K562 (cell line): ENCODE measurements at regions not wholly inside any gene's neighbourhood (a gene's known extent, or its start where the extent isn't known, plus 50 kb on each side); places are given as distances from the start of the nearest gene placed in this dataset.

Source experiments
- ATAC-seq: fragments of 200-7000 bp; cut with Tn5 transposase; 3 replicates; pipeline ENCODE4 v1.9.1; 2020; ENCODE audit warnings: moderate library complexity
- BruUV-seq: library from RNA; stranded (reverse); fragments of 400-500 nt; replicated peaks from 2 replicates; lab custom pipeline; 2021; lab: Mats Ljungman, UMichigan
- CTCF ChIA-PET: fragments of 300-600 bp; formaldehyde crosslinking; extraction: SDS; loops from one replicate; lab custom pipeline; 2021; ENCODE audit warnings: low intra/inter-chr PET ratio; lab: Yijun Ruan, JAX
- POLR2A ChIA-PET: fragments of 300-600, 350-650 bp; sonication (Branson Sonifier 250); formaldehyde crosslinking; extraction: SDS; loops from one replicate; lab custom pipeline; 2021; ENCODE audit warnings: antibody characterized with exemption, inconsistent platforms; lab: Yijun Ruan, JAX
- DNase-seq, 4 experiments: peaks; one replicate each; pipeline versions ENCODE4 v3.0.0 to v3.0.0-alpha.2; 2011 to 2018; ENCODE audit warnings: low spot score in 3 of 4, mixed read lengths in 3 of 4; ENCODE audit errors: extremely low read depth in 1 of 4
- FAIRE-seq: peaks from 2 replicates; lab custom pipeline; 2011; peaks lifted over from hg19 to GRCh38; lab: Jason Lieb, UNC
- H2AFZ ChIP-seq: 2 replicates; pipeline ENCODE4 v1.6.0; 2011; ENCODE audit warnings: low read depth, low read length, control low read depth, inconsistent platforms
- H3K27ac ChIP-seq: fragments of 200-600 bp; 3 replicates; pipeline ENCODE4 v1.8.0; 2011; ENCODE audit warnings: low read depth, mild to moderate bottlenecking, control low read depth, inconsistent platforms, low read length, moderate library complexity, mixed read lengths; ENCODE audit errors: extremely low read depth
- H3K27me3 ChIP-seq, 2 experiments: fragments of 300-600 bp in 1 of 2; 2 replicates in 1 of 2; 3 replicates in 1 of 2; pipeline versions ENCODE4 v1.6.0 to v1.8.0; 2011; ENCODE audit warnings: inconsistent platforms in 2 of 2, low read length in 2 of 2, mild to moderate bottlenecking in 1 of 2, mixed read lengths in 1 of 2, moderate library complexity in 1 of 2; ENCODE audit not compliant: control insufficient read depth in 2 of 2, insufficient read depth in 2 of 2
- H3K36me3 ChIP-seq: fragments of 300-600 bp; 3 replicates; pipeline ENCODE4 v1.8.0; 2011; ENCODE audit warnings: mild to moderate bottlenecking, low read length, inconsistent platforms; ENCODE audit not compliant: control insufficient read depth, insufficient read depth
- H3K4me1 ChIP-seq, 2 experiments: fragments of 200-600 bp in 1 of 2; replicated peaks in 1 of 2; 2 replicates in 1 of 2; 3 replicates in 1 of 2; pipeline versions ENCODE4 v1.5.1 to v1.8.0; 2011; ENCODE audit warnings: inconsistent platforms in 2 of 2, low read length in 2 of 2, mild to moderate bottlenecking in 1 of 2, mixed read lengths in 1 of 2, moderate library complexity in 1 of 2; ENCODE audit not compliant: control insufficient read depth in 2 of 2, insufficient read depth in 2 of 2
- H3K4me2 ChIP-seq: 2 replicates; pipeline ENCODE4 v1.6.1; 2011; ENCODE audit warnings: low read length, control low read depth, inconsistent platforms, mixed read lengths; ENCODE audit not compliant: insufficient read depth
- H3K4me3 ChIP-seq: fragments of 200-600 bp; sonication (generic), shearing (Covaris generic); 2 replicates; pipeline ENCODE4 v1.5.1; 2016; ENCODE audit warnings: control low read depth, inconsistent platforms
- H3K79me2 ChIP-seq: fragments of 200-600 bp; 3 replicates; pipeline ENCODE4 v1.8.0; 2011; ENCODE audit warnings: low read length, inconsistent platforms; ENCODE audit not compliant: control insufficient read depth, insufficient read depth
- H3K9ac ChIP-seq, 2 experiments: 2 replicates each; pipeline versions ENCODE4 v1.6.0 to v1.6.1; 2011; ENCODE audit warnings: low read depth in 2 of 2, low read length in 2 of 2, control low read depth in 1 of 2, inconsistent platforms in 1 of 2, mild to moderate bottlenecking in 1 of 2, mixed read lengths in 1 of 2; ENCODE audit not compliant: insufficient read depth in 1 of 2
- H3K9me1 ChIP-seq: one replicate; pipeline ENCODE4 v1.6.0; 2011; ENCODE audit warnings: inconsistent platforms, mild to moderate bottlenecking, low read length, moderate library complexity; ENCODE audit not compliant: control insufficient read depth, insufficient read depth
- H3K9me3 ChIP-seq: replicated peaks from 2 replicates; pipeline ENCODE4 v1.5.1; 2011; ENCODE audit warnings: low read depth, low read length, inconsistent platforms; ENCODE audit not compliant: control insufficient read depth, insufficient read depth
- H4K20me1 ChIP-seq: replicated peaks from 2 replicates; pipeline ENCODE4 v1.6.1; 2011; ENCODE audit warnings: low read length, inconsistent platforms, mixed read lengths; ENCODE audit not compliant: control insufficient read depth, insufficient read depth
- BRCA1 ChIP-seq, 2 experiments: fragments of 450-650 bp in 1 of 2; sonication (generic) in 1 of 2; formaldehyde crosslinking in 1 of 2; IDR thresholded peaks; 2 replicates each; pipeline versions ENCODE4 v1.5.0 to v1.6.1; 2017 to 2020; ENCODE audit warnings: mild to moderate bottlenecking in 1 of 2, missing genetic modification reagents in 1 of 2
- ESRRB ChIP-seq: fragments of 250-450 bp; sonication (Bioruptor Pico); IDR thresholded peaks from 2 replicates; pipeline ENCODE4 v1.5.0; 2020; ENCODE audit warnings: mild to moderate bottlenecking, moderate library complexity, borderline replicate concordance
- HDGF ChIP-seq: fragments of 450-650 bp; IDR thresholded peaks from 2 replicates; pipeline ENCODE4 v1.6.1; 2016
- HNRNPL ChIP-seq: fragments of 200-400 bp; formaldehyde crosslinking; IDR thresholded peaks from 2 replicates; pipeline ENCODE4 v1.6.1; 2017; ENCODE audit warnings: low read depth, mild to moderate bottlenecking, low read length
- HNRNPLL ChIP-seq: fragments of 200-400 bp; formaldehyde crosslinking; IDR thresholded peaks from 2 replicates; pipeline ENCODE4 v1.6.1; 2017; ENCODE audit warnings: low read length, low read depth, mild to moderate bottlenecking; ENCODE audit not compliant: poor library complexity, severe bottlenecking
- NCOA2 ChIP-seq, 2 experiments: fragments of 450-650 bp; IDR thresholded peaks; 2 replicates each; pipeline ENCODE4 v1.6.1; 2018; ENCODE audit warnings: mild to moderate bottlenecking in 2 of 2, moderate library complexity in 1 of 2; ENCODE audit not compliant: partially characterized antibody in 2 of 2
- PHB2 ChIP-seq: fragments of 450-650 bp; IDR thresholded peaks from 2 replicates; pipeline ENCODE4 v1.6.1; 2017; ENCODE audit warnings: low read depth
- PML ChIP-seq: IDR thresholded peaks from 2 replicates; pipeline ENCODE4 v1.6.1; 2012; ENCODE audit warnings: low read length, inconsistent platforms
- TBL1XR1 ChIP-seq, 2 experiments: IDR thresholded peaks; 2 replicates each; pipeline ENCODE4 v1.6.1; 2012; ENCODE audit warnings: improper control_type of control experiment in 2 of 2, low read length in 2 of 2, mild to moderate bottlenecking in 1 of 2
- in situ Hi-C: fragments of 300-500 bp; cut with MboI; formaldehyde crosslinking; loops from 4 replicates; pipeline ENCODE4 v1.15.0; 2018; ENCODE audit warnings: inconsistent platforms, mixed read lengths
- intact Hi-C: fragments of 100-400 bp; cut with micrococcal nuclease; formaldehyde crosslinking; loops from 2 replicates; pipeline ENCODE4 v1.14.2; 2022
- TF ChIP-seq, protein P1 (sequence below): fragments of 250-450 bp; sonication (Bioruptor Pico); IDR thresholded peaks from 2 replicates; pipeline ENCODE4 v1.4.0; 2020; ENCODE audit warnings: borderline replicate concordance
- TF ChIP-seq, protein P2 (sequence below): IDR thresholded peaks from 3 replicates; pipeline ENCODE4 v1.6.1; 2011; ENCODE audit warnings: borderline replicate concordance, mild to moderate bottlenecking, moderate library complexity; ENCODE audit not compliant: insufficient read length; ENCODE audit errors: extremely low read depth

DNA sequence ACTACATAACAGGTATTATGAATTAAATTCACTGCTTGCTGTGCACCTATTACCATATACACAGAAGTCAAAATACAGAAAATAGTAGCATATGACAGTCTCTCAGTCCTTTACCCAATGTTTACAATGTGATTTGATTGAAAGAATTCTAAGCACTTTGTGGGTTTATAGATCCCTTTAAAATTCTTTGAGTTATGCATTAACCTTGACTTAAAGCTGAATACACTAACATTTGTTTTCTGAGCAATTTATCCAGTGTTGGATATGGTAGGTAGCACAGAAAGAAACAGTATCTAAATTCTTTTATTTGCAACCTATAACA lies 230.8 kb upstream of the DDI1 start:
- intact Hi-C loops (no loop called here), in situ Hi-C loops (no loop called here)
- Histone ChIP-seq H3K4me1 (no peaks in the 10 kb centered on the region), H3K27me3 (no peaks in the 10 kb centered on the region), H2AFZ (no peak overlapping the region), H3K79me2 (no peaks in the 10 kb centered on the region), H3K4me3 (no peak overlapping the region), H3K27ac (no peak overlapping the region), H3K9me3 (no peaks in the 10 kb centered on the region), H3K9me1 (no peaks in the 10 kb centered on the region), H3K36me3 (no peaks in the 10 kb centered on the region), H4K20me1 (no peaks in the 10 kb centered on the region), H3K9ac (no peak overlapping the region), H3K4me2 (no peak overlapping the region)
- no TSS peak for BruUV-seq
- no peak for FAIRE-seq
- DNase-seq = no peak
- POLR2A ChIA-PET = no interaction called here
- no peak for ATAC-seq
- CTCF ChIA-PET = no interaction called here
- TF ChIP-seq, protein P1, sequence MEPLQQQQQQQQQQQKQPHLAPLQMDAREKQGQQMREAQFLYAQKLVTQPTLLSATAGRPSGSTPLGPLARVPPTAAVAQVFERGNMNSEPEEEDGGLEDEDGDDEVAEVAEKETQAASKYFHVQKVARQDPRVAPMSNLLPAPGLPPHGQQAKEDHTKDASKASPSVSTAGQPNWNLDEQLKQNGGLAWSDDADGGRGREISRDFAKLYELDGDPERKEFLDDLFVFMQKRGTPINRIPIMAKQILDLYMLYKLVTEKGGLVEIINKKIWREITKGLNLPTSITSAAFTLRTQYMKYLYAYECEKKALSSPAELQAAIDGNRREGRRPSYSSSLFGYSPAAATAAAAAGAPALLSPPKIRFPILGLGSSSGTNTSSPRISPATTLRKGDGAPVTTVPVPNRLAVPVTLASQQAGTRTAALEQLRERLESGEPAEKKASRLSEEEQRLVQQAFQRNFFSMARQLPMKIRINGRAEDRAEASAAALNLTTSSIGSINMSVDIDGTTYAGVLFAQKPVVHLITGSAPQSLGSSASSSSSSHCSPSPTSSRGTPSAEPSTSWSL (CRISPR knock-in tag) = no peak
- TF ChIP-seq HDGF = no peak
- TF ChIP-seq, protein P2, sequence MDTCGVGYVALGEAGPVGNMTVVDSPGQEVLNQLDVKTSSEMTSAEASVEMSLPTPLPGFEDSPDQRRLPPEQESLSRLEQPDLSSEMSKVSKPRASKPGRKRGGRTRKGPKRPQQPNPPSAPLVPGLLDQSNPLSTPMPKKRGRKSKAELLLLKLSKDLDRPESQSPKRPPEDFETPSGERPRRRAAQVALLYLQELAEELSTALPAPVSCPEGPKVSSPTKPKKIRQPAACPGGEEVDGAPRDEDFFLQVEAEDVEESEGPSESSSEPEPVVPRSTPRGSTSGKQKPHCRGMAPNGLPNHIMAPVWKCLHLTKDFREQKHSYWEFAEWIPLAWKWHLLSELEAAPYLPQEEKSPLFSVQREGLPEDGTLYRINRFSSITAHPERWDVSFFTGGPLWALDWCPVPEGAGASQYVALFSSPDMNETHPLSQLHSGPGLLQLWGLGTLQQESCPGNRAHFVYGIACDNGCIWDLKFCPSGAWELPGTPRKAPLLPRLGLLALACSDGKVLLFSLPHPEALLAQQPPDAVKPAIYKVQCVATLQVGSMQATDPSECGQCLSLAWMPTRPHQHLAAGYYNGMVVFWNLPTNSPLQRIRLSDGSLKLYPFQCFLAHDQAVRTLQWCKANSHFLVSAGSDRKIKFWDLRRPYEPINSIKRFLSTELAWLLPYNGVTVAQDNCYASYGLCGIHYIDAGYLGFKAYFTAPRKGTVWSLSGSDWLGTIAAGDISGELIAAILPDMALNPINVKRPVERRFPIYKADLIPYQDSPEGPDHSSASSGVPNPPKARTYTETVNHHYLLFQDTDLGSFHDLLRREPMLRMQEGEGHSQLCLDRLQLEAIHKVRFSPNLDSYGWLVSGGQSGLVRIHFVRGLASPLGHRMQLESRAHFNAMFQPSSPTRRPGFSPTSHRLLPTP = no peak
- TF ChIP-seq ESRRB (CRISPR knock-in tag) = no peak
- TF ChIP-seq BRCA1 (IDR thresholded peaks at IDR 0.05) = no peak
- TF ChIP-seq BRCA1 (CRISPR knock-in tag; IDR thresholded peaks at IDR 0.05) = no peak
- no peak for TF ChIP-seq NCOA2 (IDR thresholded peaks at IDR 0.05; ENCODE audit: partially characterized antibody in 2 of 2)
- no peak for TF ChIP-seq HNRNPL
- no peak for TF ChIP-seq PML
- no peak for TF ChIP-seq TBL1XR1 (IDR thresholded peaks at IDR 0.05; ENCODE audit: low read length in 2 of 2)
- TF ChIP-seq PHB2 = no peak
- no peak for TF ChIP-seq HNRNPLL
